ENCODE measurements at regions not wholly inside any gene's neighbourhood (a gene's known extent, or its start where the extent isn't known, plus 50 kb on each side); places are given as distances from the start of the nearest gene placed in this dataset.

DNA sequence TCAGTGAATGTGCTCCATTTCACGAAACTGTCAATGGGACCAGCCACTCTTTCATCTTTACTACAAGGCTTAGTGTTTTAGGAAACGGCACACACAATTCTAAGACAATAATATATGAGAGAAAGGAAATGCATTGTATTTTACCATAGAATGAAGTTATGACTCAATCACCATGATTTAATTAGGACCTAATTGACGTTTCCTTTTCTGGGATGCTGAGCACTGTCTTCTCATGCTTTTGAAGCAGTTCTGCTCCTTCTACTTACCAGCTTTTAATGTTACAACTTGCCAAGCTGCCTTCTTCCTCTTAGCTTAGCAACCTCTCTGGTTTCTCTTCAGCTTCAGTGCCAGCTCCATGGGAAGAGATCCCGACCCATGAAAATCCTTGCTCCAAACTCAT is 94.3 kb upstream of the SERPINE2 start:
- TF ChIP-seq, protein P1, sequence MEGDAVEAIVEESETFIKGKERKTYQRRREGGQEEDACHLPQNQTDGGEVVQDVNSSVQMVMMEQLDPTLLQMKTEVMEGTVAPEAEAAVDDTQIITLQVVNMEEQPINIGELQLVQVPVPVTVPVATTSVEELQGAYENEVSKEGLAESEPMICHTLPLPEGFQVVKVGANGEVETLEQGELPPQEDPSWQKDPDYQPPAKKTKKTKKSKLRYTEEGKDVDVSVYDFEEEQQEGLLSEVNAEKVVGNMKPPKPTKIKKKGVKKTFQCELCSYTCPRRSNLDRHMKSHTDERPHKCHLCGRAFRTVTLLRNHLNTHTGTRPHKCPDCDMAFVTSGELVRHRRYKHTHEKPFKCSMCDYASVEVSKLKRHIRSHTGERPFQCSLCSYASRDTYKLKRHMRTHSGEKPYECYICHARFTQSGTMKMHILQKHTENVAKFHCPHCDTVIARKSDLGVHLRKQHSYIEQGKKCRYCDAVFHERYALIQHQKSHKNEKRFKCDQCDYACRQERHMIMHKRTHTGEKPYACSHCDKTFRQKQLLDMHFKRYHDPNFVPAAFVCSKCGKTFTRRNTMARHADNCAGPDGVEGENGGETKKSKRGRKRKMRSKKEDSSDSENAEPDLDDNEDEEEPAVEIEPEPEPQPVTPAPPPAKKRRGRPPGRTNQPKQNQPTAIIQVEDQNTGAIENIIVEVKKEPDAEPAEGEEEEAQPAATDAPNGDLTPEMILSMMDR (IDR thresholded peaks at IDR 0.05) = no peak
- Histone ChIP-seq H3K36me3 (no peaks in the 10 kb centered on the region), H3K27me3 (peaks cover 5% of the 10 kb centered on the region), H3K9me3 (no peaks in the 10 kb centered on the region), H3K27ac (no peak overlapping the region), H3K9ac (ENCODE audit: low read depth in 2 of 2, low read length in 2 of 2) (no peak overlapping the region), H3K4me1 (no peaks in the 10 kb centered on the region), H3K4me3 (no peak overlapping the region)
- no peak for DNase-seq
- intact Hi-C loops (cut with DNase I) = no loop called here

DNA sequence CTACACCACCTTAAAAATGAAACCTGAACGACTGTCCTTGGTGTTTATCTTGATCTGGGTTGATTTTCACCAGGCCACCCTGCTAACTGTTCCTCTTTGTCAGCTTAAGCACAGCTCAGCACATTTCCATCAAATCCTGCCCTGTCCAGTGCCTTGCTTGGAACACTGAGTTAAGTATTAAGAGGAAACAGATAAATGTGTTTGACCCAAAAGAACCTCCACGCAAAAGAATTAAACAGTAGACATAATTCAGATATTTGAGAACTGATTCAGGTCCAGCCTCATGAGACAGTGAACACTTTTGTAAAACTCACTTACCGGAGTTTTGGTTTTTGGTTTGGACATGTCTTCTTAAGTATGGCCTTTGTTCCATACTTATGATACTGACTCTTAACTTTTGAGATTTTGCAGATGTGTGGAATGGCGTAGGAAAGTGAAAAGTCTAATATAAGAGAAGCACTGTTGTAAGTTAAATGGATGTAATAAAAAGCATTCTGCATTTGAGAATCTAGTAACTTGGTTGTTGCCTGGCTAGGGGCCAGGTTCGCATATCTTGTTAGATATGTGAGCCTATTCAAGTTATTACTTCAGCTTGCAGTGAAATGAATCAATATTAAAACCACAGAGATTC is 88.9 kb upstream of the SERPINE2 start:
- intact Hi-C loops (cut with DNase I) = no loop called here

DNA sequence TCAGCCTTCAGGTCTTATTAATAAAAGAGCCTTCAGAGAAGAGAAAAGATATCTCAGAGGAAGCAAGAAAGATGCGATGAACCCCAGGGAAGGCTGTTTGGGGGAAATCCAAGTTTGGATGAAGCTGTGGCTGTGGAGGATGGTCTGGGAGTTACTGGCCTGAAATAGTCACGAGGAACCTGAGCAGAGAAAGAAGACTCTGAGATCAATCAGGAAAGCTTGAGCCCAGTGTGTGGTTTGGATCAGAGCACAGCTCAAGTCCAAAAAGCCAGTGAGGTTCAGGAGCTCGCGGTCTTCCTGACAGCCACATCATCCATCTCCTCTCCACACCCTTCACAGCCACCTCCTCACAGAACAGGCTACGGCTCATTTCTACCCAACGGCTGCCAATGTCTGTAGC is 87.4 kb upstream of the SERPINE2 start:
- no peak for DNase-seq
- Histone ChIP-seq H3K4me1 (no peaks in the 10 kb centered on the region), H3K36me3 (no peaks in the 10 kb centered on the region), H3K27ac (no peak overlapping the region), H3K27me3 (no peaks in the 10 kb centered on the region), H3K9me3 (no peaks in the 10 kb centered on the region), H3K4me3 (no peak overlapping the region), H3K9ac (ENCODE audit: low read depth in 2 of 2, low read length in 2 of 2) (no peak overlapping the region)
- intact Hi-C loops (cut with DNase I) = no loop called here
- TF ChIP-seq, protein P1 (IDR thresholded peaks at IDR 0.05) = no peak

More for the DNA sequence above, 88.9 kb upstream of the SERPINE2 start:
- Histone ChIP-seq H3K27me3 (no peaks in the 10 kb centered on the region), H3K36me3 (no peaks in the 10 kb centered on the region), H3K9ac (ENCODE audit: low read depth in 2 of 2, low read length in 2 of 2) (no peak overlapping the region), H3K4me3 (no peak overlapping the region), H3K9me3 (no peaks in the 10 kb centered on the region), H3K27ac (no peak overlapping the region), H3K4me1 (no peaks in the 10 kb centered on the region)
- no peak for DNase-seq
- TF ChIP-seq, protein P1 (IDR thresholded peaks at IDR 0.05) = no peak

DNA sequence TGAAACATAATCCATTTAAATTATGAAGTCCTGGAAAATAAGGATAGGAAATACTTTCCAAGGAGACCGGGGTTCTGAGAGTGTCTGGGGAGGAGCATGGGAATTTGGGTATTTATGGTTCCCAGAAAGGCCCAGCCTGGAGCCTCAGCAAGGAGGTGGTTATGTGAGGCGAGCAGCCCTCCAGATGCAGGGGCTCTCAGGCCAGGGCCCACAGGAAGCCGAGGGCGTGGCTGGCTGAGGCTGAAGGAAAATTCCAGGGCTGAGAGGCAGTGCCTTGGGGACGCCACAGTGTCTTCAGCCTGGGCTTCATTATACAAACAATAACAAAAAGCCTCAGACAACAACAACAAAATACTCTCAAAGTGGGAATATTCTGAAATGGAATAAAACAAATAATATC is 86.9 kb upstream of the SERPINE2 start:
- H3K4me3 ChIP-seq = no peak overlapping the region
- DNase-seq = no peak
- no peak overlapping the region for H3K9ac ChIP-seq (ENCODE audit: low read depth in 2 of 2, low read length in 2 of 2)
- no peaks in the 10 kb centered on the region for H3K27me3 ChIP-seq
- no peak overlapping the region for H3K27ac ChIP-seq
- no peaks in the 10 kb centered on the region for H3K9me3 ChIP-seq
- TF ChIP-seq, protein P1 (IDR thresholded peaks at IDR 0.05) = no peak
- no peaks in the 10 kb centered on the region for H3K36me3 ChIP-seq
- no peaks in the 10 kb centered on the region for H3K4me1 ChIP-seq
- intact Hi-C loops (cut with DNase I) = no loop called here

DNA sequence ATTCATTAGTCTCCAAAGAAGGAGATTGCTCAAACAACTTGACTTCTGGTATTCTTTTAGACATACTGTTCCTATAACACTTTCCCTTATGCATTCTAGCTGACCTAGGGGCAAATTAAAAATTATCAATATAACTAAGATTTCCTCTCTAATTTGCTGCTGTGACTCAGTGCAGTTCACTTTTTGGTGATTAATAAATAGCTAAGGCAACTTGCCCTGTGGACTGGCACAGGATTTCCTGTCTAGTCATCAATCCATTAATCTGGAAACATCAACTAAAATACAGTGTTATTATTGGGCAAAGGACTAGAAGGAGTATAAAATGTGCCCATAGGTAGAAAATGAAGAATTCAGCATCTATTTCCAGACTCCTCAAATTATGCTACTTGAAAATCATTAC is 83.5 kb upstream of the SERPINE2 start:
- intact Hi-C loops (cut with DNase I) = no loop called here
- Histone ChIP-seq H3K4me3 (no peak overlapping the region), H3K27ac (no peak overlapping the region), H3K36me3 (no peaks in the 10 kb centered on the region), H3K27me3 (no peaks in the 10 kb centered on the region), H3K4me1 (no peaks in the 10 kb centered on the region), H3K9me3 (no peaks in the 10 kb centered on the region), H3K9ac (ENCODE audit: low read depth in 2 of 2, low read length in 2 of 2) (no peak overlapping the region)
- TF ChIP-seq, protein P1 (IDR thresholded peaks at IDR 0.05) = no peak
- DNase-seq = no peak
